Retinal pigment epithelial cell (primary cell): ENCODE measurements at regions not wholly inside any gene's neighbourhood (a gene's known extent, or its start where the extent isn't known, plus 50 kb on each side); places are given as distances from the start of the nearest gene placed in this dataset.

Experiments used
- DNase-seq: peaks from one replicate; pipeline ENCODE4 v3.0.0-alpha.2; 2010; ENCODE audit warnings: low read depth
- H3K4me3 ChIP-seq: 2 replicates; pipeline ENCODE4 v1.5.1; 2011; ENCODE audit warnings: mild to moderate bottlenecking, low read length, control low read depth, moderate library complexity
- CTCF ChIP-seq: conservative IDR thresholded peaks from 2 replicates; pipeline ENCODE4 v1.5.1; 2011; ENCODE audit warnings: low read depth, low read length, control low read depth, inconsistent platforms

DNA sequence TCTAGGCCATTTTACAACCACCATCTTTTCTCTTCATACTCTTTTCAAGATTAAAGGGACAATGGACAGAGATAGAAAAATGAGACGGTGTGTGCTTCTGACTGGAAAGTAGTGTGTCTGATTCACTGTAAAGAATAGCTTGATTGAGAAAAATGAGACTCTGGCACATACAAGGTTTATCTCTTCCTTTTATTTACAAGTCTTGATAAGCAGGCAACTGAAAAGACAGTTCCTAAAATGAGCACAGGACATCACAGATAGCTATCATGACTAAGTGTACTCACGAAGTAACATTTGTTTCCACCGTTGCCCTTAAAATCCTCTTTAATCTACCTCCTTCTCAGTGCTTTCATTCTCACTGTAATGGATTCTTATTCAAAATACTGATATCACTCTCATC is 383.0 kb downstream of the TBC1D32 start:
- DNase-seq: no peak
- no peak overlapping the region for H3K4me3 ChIP-seq
- no peak for TF ChIP-seq CTCF

DNA sequence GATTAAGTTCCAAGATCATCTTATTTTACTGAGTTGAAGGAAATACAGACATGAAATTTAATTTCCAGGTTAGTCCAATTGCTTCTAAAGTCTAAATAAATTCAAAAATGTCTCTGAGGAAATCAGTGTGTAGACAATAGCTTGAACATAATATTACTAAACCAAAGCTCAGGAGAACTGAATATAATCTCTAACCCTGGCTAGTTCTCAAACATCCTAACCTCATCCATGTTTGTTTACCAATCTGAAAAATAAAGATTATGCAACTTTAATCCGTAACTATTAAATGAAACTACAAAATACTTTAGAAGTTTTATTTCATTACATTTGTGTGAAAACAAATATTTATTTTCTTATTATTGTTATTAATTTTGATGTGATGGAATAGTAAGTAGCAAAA is 387.2 kb downstream of the TBC1D32 start:
- no peak for TF ChIP-seq CTCF
- no peak overlapping the region for H3K4me3 ChIP-seq
- DNase-seq: no peak

DNA sequence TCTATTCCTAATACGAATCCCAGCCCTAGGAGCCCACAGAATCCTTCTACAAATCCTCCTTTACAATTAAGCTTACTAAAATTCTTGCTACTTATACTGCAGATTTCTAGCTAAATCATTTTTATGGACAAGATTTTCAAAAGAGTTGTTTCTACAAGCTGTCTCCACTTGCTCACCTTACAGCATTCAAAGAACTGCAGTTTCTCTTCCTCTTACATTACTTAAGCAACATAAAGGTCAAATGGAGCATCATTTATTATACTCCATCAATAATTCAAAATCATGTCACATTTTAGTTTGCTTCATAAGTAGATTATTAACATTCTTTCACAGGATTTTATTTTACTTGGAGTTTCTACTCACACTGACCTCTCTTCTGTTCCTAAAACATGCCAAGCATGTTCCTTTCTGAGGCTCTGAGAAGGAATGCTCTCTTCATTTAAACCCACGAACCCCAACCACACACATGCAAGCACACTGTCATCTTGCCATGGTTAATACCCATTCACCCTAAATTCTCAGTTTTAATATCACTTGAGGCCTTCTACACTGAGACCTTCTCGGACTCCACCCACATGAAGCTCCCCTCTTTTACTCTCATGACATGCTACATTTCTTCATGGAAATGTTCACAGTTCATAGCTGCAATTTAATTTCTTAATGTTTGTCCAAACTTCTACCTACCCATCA is 388.2 kb downstream of the TBC1D32 start:
- no peak overlapping the region for H3K4me3 ChIP-seq
- peak; percentile 8 for DNase-seq
- TF ChIP-seq CTCF: no peak

- TF ChIP-seq CTCF: no peak
- DNase-seq: no peak
- H3K4me3 ChIP-seq: no peak overlapping the region
These were observed 395.3 kb downstream of the TBC1D32 start for GRCh38 chr6:120938876-120939472.

DNA sequence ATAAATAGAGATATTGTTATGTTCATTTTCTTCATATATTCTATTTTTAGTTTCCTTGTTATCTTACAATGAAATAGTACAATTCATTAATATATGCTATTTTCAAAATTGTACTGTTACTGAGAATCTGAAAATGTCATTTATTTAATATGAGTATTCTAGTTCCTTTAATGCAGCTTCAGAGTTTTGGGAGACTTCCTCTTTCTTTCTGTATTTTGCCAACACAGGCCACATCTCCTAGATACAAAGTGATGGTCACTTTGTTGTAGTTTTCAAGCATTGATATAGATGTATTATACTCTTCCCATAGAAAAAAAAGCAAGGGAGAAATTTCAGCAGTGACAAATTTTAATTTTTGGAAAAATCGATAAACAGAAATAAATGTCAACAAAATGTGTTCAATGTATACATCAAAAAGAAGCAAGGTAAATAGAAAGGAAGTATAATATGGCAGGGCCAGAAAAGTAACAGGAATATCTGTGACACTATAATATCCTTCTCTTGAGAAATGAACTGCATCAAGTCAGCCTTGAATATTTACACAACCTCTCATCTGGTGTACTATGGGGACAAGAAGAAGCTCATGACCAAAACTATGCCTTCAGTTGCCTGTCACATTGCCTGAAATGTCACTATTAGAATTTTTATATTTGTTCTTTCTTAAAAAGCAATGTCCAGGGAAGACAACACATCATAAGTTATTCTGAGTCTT is 396.0 kb downstream of the TBC1D32 start:
- no peak overlapping the region for H3K4me3 ChIP-seq
- DNase-seq: no peak
- TF ChIP-seq CTCF: no peak

DNA sequence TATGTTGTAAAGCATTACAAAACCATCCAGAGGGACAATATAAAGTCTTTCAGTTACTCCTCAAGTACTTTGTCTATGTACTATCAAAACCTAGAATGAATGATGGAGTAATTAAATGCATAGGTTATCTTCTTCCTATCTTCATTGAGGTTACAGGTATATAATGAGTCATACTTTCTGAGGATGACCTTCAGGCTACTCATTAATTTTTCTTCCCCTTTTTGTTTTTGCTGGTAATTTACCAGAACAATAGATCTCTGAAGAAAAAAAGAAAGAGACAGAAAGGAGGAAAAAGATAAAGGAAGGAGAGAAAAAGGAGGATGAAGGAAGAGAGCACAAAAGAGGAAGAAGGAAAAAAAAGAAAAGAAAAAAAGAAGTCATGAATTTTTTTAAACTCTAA is 398.4 kb downstream of the TBC1D32 start:
- no peak overlapping the region for H3K4me3 ChIP-seq
- no peak for TF ChIP-seq CTCF
- no peak for DNase-seq
